8988T (cell line): ENCODE measurements at regions not wholly inside any gene's neighbourhood (a gene's known extent, or its start where the extent isn't known, plus 50 kb on each side); places are given as distances from the start of the nearest gene placed in this dataset.
"Not testable (repeated sequence)": the region's sequence is repeated elsewhere in the genome, so short reads cannot be mapped to it uniquely, and the experiment has no call there.

Experiments used
- DNase-seq: peaks from one replicate; pipeline ENCODE4 v3.0.0; 2011

DNA sequence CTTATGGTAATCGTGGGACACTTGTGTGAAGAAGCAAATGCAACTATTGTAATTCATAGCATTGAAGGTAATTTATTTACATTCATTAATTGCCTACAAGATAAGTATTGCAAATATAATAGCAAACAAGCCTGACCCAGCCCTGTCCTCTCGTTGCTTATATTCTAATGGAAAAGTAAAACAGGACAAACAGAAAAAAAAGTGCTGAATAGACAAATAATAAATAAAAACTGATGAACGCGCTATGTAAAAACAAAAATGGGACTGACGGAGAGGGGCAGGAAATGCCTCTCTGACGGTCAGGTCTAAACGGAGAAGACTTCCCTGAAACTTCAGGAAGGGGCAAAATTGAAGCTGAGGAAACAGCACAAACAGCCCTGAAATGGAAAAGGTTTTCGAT lies 284.9 kb upstream of the FRG1 start:
- not testable (repeated sequence) for DNase-seq

DNA sequence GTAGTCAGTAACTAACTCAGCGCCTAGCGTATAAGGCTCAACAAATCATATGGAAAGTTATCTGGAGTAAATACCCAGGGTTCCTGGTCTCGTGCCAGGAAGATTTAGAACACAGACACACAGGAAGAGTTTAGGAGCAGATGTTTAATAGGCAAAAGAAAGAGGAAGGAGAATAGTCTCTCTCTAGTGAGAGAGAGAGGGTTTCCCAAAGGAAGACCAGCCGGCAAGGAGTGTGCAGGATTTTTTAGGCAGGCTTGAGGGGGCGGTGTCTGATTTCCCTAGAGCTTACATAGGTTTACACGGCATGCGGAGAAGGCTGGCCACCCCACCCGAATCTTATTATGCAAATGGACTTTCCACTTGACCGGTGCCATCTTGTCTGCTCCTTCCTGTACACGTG lies 284.0 kb upstream of the FRG1 start:
- DNase-seq = no peak

DNA sequence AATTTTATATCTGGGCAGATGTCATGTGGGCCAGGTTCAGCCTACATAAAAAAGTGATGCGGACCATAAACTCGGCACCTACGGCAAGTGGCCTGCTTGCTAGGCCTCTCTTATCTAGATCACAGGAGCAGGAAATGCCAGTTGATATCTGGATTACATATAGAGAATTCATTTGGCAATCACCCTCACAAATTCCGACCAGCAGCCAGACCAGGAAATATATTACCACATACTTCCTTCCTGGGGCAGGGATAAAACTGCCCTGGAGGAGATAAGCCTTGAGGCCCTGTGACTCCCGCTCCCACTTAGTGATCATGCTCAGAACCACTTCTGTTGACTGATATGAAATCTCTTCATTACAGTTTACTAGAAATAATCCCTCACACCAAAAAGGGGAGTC lies 282.4 kb upstream of the FRG1 start:
- not testable (repeated sequence) for DNase-seq

DNA sequence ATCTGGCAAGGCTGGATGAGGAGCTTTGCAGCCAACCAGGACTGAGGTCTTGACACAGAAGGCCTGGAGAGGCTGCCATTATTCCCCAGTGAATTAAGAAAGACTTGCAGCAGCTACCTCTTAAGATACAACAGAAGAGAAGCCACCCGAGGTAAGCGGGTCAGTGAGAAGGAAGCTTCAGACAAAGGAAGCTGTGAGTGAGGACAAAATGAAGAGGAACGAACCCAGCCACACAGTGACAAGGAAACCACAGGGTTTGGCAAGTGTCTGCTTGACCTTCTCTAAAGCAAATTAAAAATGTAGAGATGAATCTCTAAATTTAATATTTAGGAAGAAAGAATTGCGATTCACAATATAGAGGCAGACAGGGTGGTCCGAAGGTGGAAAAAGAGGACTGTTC lies 281.8 kb upstream of the FRG1 start:
- DNase-seq = not testable (repeated sequence)

DNA sequence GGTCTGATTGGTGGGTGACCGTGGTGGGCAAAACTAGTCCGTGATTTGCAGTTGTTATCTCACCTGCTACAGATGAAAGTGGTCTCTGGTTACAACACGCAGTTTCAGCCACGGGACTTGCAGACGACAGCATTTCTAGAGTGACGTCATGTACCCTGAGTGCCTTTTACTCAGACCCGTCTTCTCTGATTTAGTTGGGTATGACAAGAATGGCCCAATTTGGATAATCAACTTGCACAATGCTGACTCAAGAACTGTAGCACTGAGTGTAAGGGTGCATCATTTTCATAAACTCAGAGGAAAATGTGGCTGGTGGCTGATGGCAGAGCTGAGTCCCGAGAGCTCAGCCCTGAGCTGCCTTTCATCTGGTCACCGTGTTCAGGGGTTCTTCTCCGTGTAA lies 281.4 kb upstream of the FRG1 start:
- DNase-seq = no peak

DNA sequence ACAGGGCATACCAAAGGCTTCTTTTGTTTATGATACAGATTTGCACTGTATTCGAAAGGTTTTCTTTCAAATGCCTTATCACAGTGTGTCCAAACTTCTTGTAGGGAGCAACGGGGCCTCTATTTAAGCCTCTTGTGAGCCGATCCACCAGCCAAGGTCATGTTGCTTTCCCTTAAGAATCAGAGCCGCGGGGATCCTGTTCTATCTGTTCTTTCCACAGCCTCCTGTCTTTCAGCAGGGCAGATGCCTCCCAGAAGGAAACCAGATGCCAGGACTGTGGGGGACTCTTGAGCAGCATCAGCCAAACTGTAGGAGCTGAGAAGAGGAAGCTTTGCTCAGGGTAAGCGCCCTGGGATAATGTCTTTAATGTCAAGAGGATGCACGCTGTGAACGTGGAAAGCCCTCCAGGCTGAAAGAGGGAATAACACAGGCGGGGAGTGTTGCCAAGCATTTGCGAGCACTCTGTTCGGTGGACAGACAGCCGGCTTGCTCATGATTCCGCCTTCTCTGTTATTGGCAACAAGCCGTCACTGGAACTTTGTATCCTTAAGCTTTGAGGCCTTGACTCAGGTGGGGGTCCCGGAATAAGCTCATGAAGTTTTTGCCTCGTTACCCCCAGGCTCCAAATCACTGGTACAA lies 279.8 kb upstream of the FRG1 start:
- DNase-seq = no peak

DNA sequence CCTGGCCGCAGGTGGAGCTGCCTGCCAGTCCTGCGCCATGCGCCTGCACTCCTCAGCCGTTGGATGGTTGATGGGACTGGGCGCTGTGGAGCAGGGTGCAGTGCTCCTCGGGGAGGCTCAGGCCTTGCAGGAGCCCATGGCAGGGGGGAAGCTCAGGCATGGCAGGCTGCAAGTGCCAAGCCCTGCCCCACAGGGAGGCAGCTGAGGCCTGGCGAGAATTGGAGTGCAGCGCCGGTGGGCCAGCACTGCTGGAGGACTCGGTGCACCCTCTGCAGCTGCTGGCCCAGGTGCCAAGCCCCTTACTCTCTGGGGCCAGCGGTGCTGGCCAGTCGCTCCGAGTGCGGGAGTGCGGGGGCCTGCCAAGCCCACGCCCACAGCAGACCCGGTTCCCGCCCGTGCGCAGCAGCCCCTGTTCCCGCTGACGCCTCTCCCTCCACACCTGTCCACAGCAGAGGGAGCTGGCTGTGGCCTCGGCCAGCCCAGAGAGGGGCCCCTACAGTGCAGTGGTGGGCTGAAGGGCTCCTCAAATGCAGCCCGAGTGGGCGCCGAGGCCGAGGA lies 275.9 kb upstream of the FRG1 start:
- DNase-seq = no peak

DNA sequence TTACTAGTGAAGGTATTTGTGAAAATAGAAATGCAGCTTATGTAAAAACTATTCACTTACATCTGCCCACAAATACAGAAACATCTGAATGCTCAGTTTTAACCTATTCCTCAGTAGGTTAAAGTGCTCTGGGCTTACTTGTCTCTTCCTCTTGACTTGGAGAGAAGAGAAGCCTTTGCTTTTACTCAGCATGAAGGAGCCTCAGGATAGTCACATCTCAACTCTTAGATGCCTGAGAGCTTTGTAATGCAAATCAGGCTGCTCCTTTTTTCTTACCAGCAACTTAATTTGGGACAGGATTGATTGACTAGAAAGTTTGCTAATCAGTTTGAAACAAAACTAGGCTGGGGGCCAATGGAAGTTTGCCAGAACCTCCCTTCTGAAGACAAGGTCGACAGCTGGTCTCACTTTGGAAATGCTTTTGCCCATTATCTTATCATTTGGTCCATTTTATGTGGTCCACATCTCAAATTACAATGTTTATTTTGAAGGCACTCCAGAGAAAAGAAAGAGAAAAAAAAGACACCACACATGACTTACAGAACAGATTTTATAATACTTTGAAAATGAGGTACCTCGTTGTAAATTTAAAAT lies 274.9 kb upstream of the FRG1 start:
- not testable (repeated sequence) for DNase-seq

DNA sequence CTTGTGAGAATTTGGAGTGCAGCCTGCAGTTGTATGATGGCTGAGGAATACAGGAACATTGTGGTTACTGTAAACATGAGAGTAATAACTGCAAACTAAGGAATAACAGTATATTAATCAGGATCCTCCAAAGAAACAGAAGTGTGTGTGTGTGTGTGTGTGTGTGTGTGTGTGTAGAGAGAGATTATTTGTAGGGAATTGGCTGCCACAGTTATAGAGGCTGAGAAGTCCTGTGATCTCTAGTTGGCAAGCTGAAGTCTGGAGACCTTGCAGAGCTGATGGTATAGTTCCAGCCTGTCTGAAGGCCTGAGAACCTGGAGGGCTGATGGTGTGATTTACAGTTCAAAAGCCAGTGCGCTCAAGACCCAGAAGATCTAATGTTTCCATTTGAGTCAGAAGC lies 273.3 kb upstream of the FRG1 start:
- DNase-seq = not testable (repeated sequence)

DNA sequence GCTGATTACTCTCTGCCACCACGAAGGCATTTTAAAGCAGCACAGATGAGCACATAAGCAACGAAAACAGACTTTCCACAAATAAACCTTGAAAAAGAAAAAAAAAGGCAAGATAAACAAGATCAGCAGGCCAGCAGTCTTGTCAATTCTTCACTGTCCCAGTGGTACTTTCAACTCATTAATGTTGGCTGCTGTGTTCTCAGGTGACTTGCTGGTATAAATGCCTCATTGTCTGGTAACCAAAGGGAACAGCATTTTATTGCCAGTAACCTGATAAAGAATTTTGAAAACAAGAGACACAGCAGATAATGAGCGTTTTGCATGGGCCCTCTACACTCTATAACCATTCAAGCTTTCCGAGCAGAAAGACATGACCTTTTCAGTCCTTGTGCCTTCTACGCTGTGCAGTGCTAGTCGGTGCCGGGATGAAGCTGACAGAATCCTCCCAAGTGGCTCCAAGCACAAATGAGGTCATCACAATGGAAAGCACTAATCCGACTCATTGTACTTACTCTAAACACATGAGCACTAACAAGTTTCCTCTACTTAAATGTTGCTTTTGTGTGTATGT lies 242.9 kb upstream of the FRG1 start:
- not testable (repeated sequence) for DNase-seq

DNA sequence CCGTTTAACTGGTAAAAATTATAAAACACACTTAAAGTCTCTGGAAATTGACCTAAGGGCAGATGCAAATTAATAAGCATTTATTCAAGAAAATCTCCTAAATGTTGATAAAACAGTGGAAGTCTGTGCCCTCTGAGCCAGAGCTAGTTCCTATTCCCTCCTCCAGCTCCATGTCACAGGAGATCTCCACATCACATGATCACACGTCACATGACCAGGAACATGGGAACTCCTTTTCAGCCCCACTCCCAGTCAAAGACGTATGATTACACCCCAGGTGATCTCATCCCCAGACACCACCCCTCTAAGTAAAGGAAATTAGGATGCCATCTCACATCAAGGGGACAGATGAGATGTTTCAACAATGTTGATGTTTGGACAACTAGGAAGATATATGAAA lies 237.7 kb upstream of the FRG1 start:
- not testable (repeated sequence) for DNase-seq

DNA sequence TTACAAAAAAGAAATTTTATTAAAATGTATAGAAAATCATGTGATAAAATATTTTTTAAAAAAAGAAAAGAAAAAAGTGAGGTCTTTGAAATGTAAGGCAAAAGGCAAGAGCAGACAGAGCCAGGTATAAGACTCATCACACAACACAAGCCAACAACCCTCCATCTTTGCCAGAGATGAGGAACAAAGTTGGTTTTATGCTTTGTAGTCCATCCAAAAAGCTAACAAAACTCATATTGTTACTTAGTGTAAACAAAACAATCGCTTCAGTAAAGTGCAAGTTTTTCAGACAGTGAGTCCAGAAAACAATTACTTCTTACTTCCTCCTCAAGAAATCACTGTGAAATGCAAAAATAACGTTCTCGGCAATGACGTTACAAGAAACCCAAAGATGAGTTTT lies 233.9 kb upstream of the FRG1 start:
- DNase-seq = not testable (repeated sequence)

DNA sequence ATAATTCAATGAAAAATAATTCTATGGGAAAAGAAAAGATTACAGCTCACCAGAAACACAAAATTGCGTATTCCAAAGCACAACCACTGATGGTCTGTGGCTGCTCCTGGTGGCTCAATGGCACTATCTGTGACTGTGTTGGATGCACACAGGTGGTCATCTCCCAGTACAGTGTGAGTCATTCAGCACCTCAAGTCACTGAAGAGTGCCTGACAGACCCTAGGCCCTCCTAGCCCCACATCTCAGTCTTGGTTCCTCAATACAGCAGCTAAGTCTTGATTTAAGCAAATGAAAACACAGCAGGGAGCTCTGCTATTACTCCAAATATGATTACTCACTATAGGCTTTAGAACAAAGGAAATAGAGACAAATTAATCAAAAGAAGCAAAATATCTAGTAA lies 233.4 kb upstream of the FRG1 start:
- not testable (repeated sequence) for DNase-seq

DNA sequence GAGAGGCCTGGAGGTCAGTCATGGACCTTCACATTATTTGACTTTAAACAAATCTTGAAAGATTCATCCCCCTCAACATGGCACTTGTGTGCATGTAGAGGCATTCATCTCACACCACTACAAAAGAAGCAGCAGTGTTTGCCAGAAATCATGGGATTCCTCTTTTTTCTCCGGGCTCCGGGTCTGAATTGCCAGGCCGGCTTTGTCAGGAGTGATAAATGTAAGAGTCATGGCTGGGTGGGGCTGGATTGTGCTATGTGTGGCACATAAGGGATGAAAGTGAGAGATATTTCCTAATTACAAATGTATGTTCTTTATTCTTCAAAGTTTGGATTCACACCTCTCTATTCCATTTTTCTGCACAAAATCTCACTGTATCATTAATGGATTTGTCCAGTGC lies 228.7 kb upstream of the FRG1 start:
- DNase-seq = not testable (repeated sequence)

DNA sequence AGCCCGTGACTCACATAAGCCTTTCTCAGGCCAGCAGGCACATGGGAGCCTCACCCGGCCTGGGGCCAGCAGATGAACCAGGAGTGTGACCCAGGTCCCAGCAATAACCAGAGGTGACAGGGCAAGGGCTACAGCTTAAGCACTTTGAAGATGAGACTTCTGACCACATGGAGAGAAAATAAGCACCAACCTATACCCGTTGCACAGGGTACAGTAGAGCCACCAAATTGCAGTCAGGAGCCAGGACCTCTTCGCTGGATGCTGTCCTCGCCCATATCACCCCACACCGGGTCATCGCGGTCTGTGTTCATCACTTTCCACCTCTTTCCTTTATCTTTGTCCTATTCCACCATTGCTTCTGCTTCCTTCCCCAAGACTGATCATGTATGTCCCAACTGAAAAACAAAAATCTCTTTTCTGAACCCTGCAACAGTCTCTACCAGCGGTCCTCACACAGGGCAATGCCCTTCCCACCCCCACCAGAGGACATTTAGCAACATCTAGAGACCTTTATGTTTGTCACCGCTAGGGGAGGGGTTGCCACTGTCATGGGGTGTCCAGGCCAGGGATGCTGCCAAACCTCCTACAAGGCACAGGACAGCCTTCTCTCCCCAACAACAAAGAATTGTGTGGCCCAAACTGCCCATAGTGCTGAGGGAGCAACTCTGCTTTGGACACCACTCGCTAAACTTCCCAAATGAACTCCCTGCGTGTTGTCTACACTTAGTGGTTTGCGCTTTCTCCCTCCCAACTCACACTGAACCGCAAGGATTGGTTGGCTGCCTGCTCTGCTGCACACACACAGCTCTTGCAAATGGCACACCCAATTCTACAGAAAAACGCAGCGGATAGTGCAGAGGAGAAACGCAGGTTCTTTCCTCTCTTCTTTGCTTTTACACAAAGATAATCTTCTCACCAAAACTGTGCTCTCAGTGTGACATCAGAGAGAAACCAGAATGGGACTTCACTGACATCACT lies 219.4 kb upstream of the FRG1 start:
- not testable (repeated sequence) for DNase-seq

DNA sequence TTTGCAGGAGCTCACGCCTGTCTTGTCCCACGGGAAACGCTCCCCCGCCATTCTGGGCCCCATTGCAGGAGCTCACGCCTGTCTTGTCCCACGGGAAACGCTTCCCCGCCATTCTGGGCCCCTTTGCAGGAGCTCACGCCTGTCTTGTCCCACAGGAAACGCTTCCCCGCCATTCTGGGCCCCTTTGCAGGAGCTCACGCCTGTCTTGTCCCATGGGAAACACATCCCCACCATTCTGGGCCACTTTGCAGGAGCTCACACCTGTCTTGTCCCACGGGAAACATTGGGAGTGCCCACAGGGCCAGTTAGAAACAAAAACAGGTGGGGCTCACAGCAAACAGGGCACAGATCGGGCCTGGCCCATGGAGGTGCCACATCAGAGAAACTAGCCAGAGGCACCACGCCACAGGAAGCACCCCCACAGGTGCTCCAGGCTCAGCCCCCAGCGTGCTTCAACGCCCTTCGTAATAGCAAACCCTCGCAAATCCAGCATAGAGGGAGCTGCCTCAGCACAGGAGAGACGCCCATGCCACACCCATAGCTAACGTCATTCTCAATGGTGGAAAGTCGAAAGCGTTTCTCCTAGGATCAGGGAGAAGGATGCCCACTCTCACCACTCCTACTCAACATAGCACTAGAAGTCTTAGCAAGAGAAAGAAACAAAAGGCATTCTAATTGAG lies 218.2 kb upstream of the FRG1 start:
- not testable (repeated sequence) for DNase-seq

DNA sequence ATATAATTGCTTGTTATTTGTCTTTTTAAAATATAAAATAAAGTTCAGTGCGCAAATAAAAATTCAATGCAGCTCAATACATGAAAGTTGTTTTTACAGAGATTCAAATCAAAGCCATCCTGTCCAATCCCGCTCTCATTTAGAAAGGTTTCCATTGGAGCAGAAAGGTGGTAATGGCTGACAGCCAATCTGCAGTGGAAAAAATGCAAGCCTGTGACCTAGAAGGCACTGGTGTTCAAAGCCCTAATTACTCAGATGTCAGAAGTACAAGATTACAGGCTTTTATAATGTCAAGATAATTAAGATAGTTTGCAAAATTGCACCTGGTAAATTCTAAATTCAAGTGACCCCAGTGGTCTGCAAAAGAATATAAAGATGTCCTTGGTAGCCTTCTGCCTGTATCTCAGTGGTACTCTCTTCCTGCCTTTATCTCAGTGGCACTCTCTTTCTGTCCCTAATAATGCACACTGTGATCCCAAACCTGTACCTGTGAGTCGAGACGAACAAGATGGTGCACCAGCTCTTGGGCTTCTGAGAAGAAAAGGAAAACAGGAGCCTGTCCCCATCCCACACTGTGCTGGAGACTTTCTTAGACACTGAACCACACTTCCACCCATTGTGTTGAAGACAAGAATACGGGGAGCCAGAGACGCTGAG lies 212.6 kb upstream of the FRG1 start:
- not testable (repeated sequence) for DNase-seq

DNA sequence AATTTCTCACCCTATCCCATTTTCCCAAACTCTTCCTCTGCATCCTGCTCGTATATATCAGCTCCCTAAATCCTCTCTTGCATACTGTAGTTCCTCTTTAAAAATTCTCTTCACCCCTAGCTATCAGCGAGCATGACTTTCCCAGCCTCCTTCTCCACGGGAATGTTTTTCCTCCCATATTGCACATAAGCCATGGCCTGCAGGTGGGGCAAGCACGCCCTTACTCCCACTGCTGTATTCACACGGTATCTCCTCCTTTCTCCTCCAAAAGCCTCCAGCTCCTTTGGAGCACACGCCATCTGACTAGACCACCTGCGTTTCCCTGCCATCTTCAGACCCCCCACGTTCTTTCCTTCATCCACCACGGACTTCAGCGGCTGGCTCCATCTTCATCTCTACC lies 208.7 kb upstream of the FRG1 start:
- DNase-seq = not testable (repeated sequence)

DNA sequence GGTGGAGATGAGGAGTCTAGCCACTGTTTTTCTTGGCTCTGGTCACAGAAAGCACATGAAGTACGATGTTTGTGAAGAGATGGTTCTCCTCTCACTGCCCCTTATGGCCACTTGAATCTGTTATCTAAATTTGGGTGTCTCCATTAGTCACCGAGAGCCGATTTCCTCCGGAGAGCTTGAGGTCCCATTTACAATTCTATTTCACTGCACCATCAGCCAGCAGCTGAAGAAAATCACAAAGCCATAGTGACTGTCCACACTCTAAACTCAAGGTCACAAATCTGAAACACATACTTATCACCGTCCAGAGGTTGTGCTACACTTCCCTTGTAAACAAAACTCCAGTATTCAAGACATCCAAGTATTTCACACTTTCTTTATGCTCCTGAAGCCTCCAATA lies 207.2 kb upstream of the FRG1 start:
- not testable (repeated sequence) for DNase-seq

DNA sequence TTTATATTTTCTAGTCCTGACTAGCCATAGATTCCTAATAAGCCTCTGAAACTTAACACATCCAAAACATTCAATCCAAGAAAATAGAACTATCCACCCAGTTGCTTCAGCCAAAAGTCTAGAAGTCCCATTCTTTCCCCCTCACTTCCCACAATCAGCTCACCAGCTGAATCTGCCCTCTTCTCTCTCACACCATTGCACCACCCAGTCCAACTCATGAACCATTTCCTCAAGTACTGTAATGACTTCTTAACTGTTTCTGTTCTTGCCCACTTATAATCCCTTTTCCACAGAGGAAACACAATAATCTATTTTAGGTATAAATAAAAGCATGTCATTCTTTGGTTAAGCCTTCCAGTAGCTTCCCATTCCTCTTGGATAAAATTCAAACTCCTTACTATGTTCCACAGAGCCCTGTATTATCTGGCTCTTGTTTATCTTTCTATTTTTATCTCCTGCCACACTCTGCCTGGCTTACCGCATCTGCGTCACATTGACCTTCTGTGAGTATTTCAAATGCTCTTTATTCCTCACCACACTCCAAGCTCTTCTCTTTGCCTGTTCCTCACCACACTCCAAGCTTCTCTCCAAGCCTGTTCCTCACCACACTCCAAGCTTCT lies 205.9 kb upstream of the FRG1 start:
- not testable (repeated sequence) for DNase-seq

DNA sequence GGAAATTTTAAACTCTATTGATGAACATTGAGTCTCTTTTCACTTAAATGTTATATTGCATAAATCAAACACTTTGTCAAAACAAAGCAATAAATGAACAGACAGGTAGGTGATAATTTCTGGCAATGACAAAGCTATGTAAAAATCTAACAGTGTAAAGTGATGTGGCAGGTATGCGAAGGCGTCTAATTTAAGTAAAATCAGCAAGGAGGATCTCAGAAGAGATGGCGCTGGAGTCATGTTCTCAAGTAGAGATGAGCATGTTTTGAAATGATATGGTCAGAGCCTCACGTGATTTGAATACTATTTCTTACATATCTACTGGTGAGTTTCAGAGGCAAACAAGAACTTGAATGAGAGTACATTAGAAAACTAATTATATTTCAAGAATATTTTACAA lies 204.0 kb upstream of the FRG1 start:
- DNase-seq = not testable (repeated sequence)
